Posterior vena cava (tissue), 2 donors: ENCODE measurements at regions not wholly inside any gene's neighbourhood (a gene's known extent, or its start where the extent isn't known, plus 50 kb on each side); places are given as distances from the start of the nearest gene placed in this dataset.

ENCODE experiments used
- DNase-seq: peaks from one replicate; pipeline ENCODE4 v3.0.0-alpha.2; 2020; ENCODE audit warnings: low spot score
- intact Hi-C, 2 donors: fragments of 100-400 bp; cut with DNase I; formaldehyde crosslinking; loops; one replicate each; pipeline versions ENCODE4 v1.14.1 to v1.14.2; 2022 to 2023
- donor health status: DM: yes; HTN: yes; CAD: no.
- donor health status: DM: yes; HTN: yes; CAD: no.

GRCh38 chr18:38010971-38011857 lies 445.6 kb upstream of the CELF4 start:
- intact Hi-C loops: loop anchor here in 1 of 2 donors (10.0 kb wide), 1 partner anchor 84 kb away; no protein-coding TSS in a partner anchor
- DNase-seq: no peak

- DNase-seq: no peak
- intact Hi-C loops: loop anchor here in 1 of 2 donors (10.0 kb wide), 1 partner anchor 85 kb away; no protein-coding TSS in a partner anchor
These were observed 444.4 kb upstream of the CELF4 start for GRCh38 chr18:38010037-38010436.

GRCh38 chr18:38009320-38009719 lies 443.7 kb upstream of the CELF4 start:
- no peak for DNase-seq
- intact Hi-C loops: no loop called here

GRCh38 chr18:38007676-38008330 lies 442.2 kb upstream of the CELF4 start:
- no peak for DNase-seq
- intact Hi-C loops: no loop called here

- DNase-seq: no peak
- intact Hi-C loops: no loop called here
These were observed 441.4 kb upstream of the CELF4 start for GRCh38 chr18:38007026-38007425.

GRCh38 chr18:38006541-38006940 lies 440.9 kb upstream of the CELF4 start:
- DNase-seq: no peak
- intact Hi-C loops: no loop called here

- intact Hi-C loops: no loop called here
- no peak for DNase-seq
These were observed 432.1 kb upstream of the CELF4 start for GRCh38 chr18:37997695-37998094.

- DNase-seq: no peak
- intact Hi-C loops: no loop called here
These were observed 422.3 kb upstream of the CELF4 start for GRCh38 chr18:37987901-37988300.

- no peak for DNase-seq
- intact Hi-C loops: no loop called here
These were observed 421.1 kb upstream of the CELF4 start for GRCh38 chr18:37986665-37987064.

- intact Hi-C loops: no loop called here
- no peak for DNase-seq
These were observed 419.5 kb upstream of the CELF4 start for GRCh38 chr18:37985126-37985525.

GRCh38 chr18:37980556-37980955 lies 415.0 kb upstream of the CELF4 start:
- no peak for DNase-seq
- intact Hi-C loops: no loop called here

GRCh38 chr18:37975446-37975845 lies 409.8 kb upstream of the CELF4 start:
- DNase-seq: no peak
- intact Hi-C loops: no loop called here

- no peak for DNase-seq
- intact Hi-C loops: no loop called here
These were observed 401.7 kb upstream of the CELF4 start for GRCh38 chr18:37967261-37967660.

- DNase-seq: no peak
- intact Hi-C loops: no loop called here
These were observed 400.0 kb upstream of the CELF4 start for GRCh38 chr18:37965572-37965970.

GRCh38 chr18:37964885-37965571 lies 399.4 kb upstream of the CELF4 start:
- no peak for DNase-seq
- intact Hi-C loops: no loop called here

GRCh38 chr18:37963837-37964236 lies 398.2 kb upstream of the CELF4 start:
- intact Hi-C loops: no loop called here
- no peak for DNase-seq

GRCh38 chr18:37962316-37962966 lies 396.8 kb upstream of the CELF4 start:
- intact Hi-C loops: no loop called here
- DNase-seq: no peak

- DNase-seq: no peak
- intact Hi-C loops: no loop called here
These were observed 392.9 kb upstream of the CELF4 start for GRCh38 chr18:37958499-37958898.

- intact Hi-C loops: no loop called here
- DNase-seq: no peak
These were observed 391.3 kb upstream of the CELF4 start for GRCh38 chr18:37956902-37957301.

- intact Hi-C loops: no loop called here
- no peak for DNase-seq
These were observed 390.4 kb upstream of the CELF4 start for GRCh38 chr18:37956020-37956419.
